ENCODE measurements at regions not wholly inside any gene's neighbourhood (a gene's known extent, or its start where the extent isn't known, plus 50 kb on each side); places are given as distances from the start of the nearest gene placed in this dataset.

DNA sequence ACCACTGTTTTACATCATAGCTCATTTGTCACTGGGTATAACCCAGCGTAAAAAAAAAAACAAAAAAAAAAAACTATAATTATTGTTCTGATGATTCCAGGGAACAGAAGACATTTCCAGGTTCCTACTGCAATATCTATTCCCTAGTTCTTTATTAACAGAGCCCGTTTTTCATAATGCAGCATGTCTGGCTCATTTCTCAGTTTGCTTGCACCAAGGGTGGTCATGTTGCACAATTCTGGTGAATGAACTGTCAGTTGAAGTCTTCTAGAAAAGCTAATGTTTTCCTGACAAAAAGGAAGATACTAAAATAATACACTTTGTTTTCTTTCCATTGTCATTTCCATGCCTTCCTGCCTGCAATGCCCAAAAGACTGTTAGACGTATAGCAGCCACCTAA lies 180.1 kb downstream of the RDH14 start:
- DNase-seq (ENCODE audit: low read depth in 3 of 3): no peak

DNA sequence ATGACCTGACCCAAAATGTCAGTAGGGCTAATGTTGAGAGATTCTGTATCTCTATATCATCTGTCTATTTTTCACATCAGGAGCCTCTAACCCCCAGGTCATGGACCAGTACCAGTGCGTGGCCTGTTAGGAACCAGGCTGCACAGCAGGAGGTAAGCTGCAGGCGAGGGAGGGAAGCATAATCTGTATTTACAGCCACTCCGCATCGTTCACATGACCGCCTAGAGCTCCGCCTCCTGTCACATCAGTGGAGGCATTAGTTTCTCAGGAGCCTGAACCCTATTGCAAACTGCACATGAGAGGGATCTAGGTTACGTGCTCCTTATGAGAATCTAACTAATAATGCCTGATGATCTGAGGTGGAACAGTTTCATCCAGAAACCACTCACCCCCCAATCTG lies 180.6 kb downstream of the RDH14 start:
- no peak for DNase-seq (ENCODE audit: low read depth in 3 of 3)

GRCh38 chr2:18378020-18378653 lies 182.3 kb downstream of the RDH14 start:
- peak in 2 of 3 experiments; percentile 3 to 5 for DNase-seq (ENCODE audit: low read depth in 3 of 3)

- DNase-seq (ENCODE audit: low read depth in 3 of 3): no peak
Observed at GRCh38 chr2:18376936-18377335, 183.5 kb downstream of the RDH14 start.

DNA sequence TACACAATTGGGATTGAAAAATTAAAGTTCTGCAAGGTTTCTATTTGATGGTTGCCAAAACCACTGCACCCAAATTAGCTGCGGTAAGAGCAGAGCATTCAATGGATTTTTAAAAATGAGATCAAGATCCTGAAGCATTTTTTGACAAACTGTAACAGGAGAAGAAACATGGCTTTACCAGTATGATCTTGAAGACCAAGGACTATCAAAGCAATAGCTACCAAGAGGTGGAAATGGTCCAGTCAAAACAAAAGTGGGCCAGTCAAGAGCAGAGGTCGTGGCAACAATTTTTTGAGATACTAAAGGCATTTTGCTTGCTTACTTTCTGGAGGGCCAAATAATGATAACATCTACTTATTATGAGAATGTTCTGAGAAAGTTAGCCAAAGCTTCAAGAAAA lies 186.8 kb downstream of the RDH14 start:
- DNase-seq (ENCODE audit: low read depth in 3 of 3): no peak

GRCh38 chr2:18373081-18373480 lies 187.4 kb downstream of the RDH14 start:
- DNase-seq (ENCODE audit: low read depth in 3 of 3): no peak

GRCh38 chr2:18372641-18373040 lies 187.8 kb downstream of the RDH14 start:
- DNase-seq (ENCODE audit: low read depth in 3 of 3): no peak

DNA sequence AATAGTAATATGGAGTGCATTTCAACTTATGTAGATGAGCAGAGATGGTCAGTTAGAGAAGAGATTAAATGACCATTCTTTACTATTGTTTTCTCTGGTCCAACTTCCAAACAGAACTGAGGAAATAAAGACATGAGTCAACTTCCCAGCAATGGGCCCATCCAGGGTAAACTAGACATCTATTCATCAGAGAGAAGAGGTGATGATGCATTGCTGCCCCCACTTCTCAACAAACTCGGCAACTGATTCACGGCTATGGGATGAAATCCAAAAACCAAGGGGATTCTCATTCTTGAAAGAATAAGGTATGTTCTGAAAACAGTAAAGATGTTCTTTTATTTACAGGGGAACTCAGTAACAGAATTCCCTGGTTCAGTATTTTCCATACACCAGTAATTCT lies 190.7 kb downstream of the RDH14 start:
- DNase-seq (ENCODE audit: low read depth in 3 of 3): no peak

DNA sequence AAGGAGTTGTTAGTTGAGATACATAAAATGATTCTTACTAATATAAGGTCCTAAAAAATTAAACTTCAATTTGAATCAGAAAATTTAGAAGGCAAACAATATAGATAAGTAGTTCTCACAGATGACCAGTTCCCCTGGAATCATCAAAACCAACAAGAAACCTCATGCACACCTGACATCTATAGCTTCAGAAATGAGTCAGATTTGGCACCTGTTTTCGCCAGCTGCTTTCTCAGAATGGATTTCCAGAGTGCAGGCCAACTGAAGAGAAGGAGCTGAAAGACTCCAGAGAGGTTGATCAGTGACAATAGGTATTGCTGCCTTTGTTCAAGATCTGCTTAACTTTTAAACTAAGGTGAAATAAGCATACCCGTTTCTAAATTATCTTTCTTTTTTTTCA lies 192.4 kb downstream of the RDH14 start:
- DNase-seq (ENCODE audit: low read depth in 3 of 3): no peak

- no peak for DNase-seq (ENCODE audit: low read depth in 3 of 3)
Observed at GRCh38 chr2:18365342-18365741, 195.1 kb downstream of the RDH14 start.

DNA sequence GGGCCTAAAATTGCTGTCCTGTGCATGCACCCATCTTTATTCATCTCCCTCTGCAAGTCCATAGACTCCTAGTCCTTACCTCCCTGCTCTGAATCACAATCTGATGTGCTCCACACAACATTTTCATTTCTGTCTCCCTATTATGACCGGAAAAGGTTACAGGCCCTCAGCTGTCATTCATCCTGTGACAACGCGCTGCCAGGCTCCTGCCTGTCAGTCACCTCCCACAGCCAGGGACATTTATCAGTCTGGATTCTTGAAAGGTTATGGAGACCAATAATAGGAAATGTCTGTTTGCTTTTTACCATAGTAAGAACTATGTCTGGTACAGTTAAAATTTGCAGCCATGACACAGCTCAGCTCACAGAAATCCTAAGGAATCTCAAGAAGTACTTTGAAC lies 197.1 kb downstream of the RDH14 start:
- DNase-seq (ENCODE audit: low read depth in 3 of 3): no peak

GRCh38 chr2:18362696-18363095 lies 197.8 kb downstream of the RDH14 start:
- DNase-seq (ENCODE audit: low read depth in 3 of 3): no peak

DNA sequence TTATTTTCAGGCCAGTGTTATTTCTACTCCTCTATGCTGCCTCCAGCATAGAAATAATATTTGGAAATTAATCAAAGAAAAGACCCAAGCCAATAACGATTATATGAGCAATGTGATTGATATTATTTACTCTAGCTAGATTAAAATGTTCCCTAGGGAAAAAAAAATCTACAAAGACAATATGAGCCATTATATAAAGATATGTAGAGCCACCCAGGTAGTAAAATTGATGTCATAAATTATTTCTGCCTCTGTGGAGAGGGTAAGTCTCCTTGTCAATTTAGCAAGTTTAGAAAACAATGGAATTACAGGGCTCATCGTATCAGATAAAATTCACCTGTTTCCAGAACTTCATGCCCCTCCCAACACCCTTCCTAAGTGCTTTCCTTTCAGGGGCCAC lies 202.9 kb downstream of the RDH14 start:
- DNase-seq (ENCODE audit: low read depth in 3 of 3): no peak

DNA sequence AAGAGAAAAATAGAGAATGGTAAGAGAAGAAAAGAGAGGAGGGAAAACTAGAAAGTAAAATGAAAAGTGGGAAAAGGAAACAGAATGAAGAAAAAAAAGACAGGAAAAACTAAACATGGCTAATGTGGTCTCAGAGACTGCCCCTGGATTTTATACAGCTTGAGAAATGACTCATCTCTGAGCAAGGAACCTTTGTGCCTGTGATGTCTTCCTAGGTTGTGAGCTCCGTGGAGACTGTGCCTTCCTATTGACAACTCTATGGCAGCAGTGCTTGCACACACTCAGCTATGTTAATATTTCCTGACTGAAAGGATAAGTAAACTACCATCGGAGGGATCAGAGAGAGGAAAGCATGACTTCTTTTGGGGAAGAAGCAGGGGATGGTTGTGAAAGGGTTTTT lies 203.8 kb downstream of the RDH14 start:
- DNase-seq (ENCODE audit: low read depth in 3 of 3): no peak

- no peak for DNase-seq (ENCODE audit: low read depth in 3 of 3)
Observed at GRCh38 chr2:18349421-18349820, 211.0 kb downstream of the RDH14 start.

- no peak for DNase-seq (ENCODE audit: low read depth in 3 of 3)
Observed at GRCh38 chr2:18346874-18347273, 213.6 kb downstream of the RDH14 start.

GRCh38 chr2:18346344-18346743 lies 214.1 kb downstream of the RDH14 start:
- DNase-seq (ENCODE audit: low read depth in 3 of 3): no peak

DNA sequence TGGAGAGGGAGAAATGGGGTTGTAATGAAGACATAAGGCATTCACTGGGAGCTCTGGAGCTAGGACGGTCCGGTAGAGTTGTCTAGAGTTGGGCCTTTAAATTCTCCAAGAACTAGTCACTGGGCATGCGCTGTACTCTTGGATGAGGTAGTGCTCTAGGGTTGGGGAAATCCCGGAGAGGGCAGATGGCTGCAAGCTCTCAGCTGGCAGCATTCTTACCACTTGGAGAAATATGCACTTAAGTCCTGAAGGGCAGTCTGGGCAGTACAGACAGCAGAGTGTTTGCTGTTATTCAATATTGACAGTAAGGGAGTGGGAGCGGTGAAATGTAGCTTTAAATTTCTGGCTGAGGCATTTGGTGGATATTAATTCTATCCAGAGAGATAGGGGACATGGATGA lies 214.6 kb downstream of the RDH14 start:
- no peak for DNase-seq (ENCODE audit: low read depth in 3 of 3)

GRCh38 chr2:18342901-18343300 lies 217.6 kb downstream of the RDH14 start:
- DNase-seq (ENCODE audit: low read depth in 3 of 3): no peak

DNA sequence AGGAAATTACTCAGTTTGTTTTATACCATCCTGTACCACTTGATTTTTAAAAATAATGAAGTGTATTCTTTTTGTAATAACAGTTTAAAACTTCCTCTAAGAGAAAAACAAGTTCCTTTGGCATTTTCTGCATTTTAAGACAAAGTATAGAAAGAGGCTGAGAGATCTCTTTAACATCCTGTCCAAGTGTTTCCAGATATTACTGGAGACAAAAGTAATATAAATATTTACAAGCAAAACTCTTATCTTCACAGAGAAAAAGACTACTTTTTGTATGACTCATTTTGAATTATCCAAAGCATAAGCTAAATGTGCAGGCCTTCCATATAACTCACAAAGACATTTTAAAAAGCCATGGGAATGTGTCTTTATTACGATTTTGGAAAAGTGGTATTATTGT lies 221.1 kb downstream of the RDH14 start:
- DNase-seq (ENCODE audit: low read depth in 3 of 3): no peak

- no peak for DNase-seq (ENCODE audit: low read depth in 3 of 3)
Observed at GRCh38 chr2:18336975-18337374, 223.5 kb downstream of the RDH14 start.

DNA sequence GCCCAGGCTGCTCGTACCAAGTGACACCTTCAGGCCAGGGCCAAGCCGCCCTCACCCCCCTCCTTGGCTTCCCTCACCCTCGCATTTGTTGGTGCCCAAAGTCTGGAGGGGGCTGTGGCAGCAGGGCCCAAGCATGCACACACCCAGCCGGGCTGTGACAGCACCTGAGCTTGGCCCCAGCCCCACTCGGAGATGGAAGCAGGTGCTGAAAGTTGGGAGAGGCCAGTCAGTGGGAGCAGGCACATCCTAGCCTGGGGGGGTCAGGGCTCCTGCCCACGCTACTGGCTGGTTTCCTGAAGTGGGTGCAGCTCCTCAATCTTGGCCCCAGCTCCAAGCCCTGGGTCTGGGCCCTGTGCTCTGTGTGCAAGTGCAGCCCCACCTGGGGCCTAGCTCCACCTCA lies 228.0 kb downstream of the RDH14 start:
- DNase-seq (ENCODE audit: low read depth in 3 of 3): no peak

- DNase-seq (ENCODE audit: low read depth in 3 of 3): no peak
Observed at GRCh38 chr2:18325118-18325517, 235.3 kb downstream of the RDH14 start.

DNA sequence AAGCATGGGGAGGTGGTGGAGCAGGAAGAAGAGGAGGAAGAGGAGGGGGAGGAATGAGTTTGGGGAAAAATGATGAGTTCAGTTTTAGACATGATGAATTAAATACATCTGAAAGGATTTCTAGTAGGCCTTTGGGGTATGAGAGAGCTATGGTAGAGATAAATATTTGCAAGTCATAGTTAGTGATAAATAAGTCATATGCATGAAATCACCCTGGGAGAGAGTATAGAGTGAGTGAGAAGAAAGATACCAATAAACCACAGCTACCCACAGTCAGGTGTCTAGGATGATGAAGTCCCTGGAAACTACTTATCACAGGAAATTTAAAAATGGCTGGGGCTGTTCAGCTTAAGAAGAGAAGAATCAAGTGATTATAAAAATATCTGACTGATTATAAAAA lies 240.5 kb downstream of the RDH14 start:
- no peak for DNase-seq (ENCODE audit: low read depth in 3 of 3)

Data from stimulated activated CD4-positive, alpha-beta T cell treated with anti-CD3 and anti-CD28 coated beads, TNF-alpha, amount 100 ng/mL, for 24 hours (primary cell).